NOMO-1 (cell line): ENCODE measurements at regions not wholly inside any gene's neighbourhood (a gene's known extent, or its start where the extent isn't known, plus 50 kb on each side); places are given as distances from the start of the nearest gene placed in this dataset.
A peak's percentile ranks its signal among the peaks of the same experiment; 100 is the strongest.
"Not testable (repeated sequence)": the region's sequence is repeated elsewhere in the genome, so short reads cannot be mapped to it uniquely, and the experiment has no call there.

Experiments used
- DNase-seq, 2 experiments: peaks; one replicate each; lab custom pipeline; 2025; ENCODE audit not compliant: unreplicated experiment in 2 of 2; lab: John Stamatoyannopoulos, UW

DNA sequence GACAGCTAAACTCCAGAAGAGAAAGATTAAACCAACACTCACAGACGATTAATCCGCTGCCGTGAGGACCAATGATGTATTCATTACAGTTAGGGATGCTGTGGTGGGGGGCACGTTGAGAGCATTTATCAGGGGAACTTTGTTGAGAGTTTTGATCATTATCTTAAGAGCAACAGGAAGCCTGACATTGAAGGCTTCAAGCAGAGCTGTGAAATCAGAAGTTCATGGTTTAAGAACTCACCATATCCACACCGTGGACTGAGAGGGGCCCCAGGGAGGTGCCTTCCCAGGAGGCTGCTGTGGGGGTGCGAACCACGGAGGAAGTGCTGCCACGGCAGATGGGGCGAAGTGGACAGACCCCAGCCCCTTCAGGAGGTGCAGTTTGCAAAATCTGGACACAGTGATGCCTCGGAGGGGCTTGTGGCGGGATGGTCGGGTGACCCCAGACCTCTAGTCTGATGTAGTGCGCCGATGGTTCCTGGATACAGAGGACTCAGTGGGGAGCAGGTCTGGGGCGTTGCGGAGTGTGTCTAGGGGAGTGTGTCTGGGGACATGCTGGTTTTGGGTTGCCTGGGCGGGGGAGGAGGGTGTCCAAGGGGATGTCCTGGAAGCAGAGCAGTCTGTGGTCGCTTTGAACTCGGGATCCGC, 73.0 kb downstream of the DIO3 start:
- DNase-seq, result no peak

DNA sequence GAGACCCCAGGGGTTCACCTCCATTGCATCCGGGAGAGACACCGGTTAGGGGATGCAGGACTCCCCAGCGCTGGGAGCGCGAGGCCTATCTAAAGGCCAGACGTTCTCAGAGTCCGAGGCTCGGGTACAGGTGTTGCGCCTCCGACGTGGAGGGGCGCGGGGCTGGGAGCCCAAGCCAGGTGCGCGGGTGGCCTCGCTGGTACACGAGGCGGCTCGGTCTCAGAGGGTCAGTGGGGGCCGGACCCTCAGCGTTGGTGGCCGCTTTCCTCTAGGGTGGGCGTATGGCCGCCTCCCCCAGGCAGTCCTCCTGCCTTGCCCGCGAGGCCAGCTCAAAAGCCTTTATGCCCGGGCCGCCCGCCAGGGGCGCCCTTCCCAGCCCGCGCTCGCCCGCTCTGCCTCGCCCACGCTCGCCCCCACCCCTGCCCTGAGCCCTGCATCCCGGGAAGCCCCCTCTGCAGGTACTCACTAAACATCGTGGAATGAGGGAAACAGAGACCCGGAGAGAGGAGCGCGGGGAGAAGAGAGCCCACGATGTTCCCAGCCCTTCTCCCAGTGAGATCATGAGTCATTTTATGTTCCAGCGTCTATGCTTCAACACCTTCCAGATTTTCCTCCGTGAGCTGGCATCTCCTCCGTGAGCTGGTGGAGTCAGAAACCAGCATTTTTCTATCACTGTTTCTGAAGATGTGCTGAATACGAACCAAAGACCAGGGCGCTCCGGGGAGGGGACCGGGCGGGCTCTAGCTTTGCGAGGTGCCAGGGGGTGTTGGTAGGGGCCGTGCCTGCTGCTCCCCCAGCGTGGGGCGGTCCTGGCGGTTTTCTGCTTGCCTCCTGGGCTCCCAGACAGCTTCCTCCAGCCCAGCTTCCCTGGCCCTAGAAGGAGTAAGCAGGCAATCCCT, 73.8 kb downstream of the DIO3 start:
- DNase-seq, result no peak

DNA sequence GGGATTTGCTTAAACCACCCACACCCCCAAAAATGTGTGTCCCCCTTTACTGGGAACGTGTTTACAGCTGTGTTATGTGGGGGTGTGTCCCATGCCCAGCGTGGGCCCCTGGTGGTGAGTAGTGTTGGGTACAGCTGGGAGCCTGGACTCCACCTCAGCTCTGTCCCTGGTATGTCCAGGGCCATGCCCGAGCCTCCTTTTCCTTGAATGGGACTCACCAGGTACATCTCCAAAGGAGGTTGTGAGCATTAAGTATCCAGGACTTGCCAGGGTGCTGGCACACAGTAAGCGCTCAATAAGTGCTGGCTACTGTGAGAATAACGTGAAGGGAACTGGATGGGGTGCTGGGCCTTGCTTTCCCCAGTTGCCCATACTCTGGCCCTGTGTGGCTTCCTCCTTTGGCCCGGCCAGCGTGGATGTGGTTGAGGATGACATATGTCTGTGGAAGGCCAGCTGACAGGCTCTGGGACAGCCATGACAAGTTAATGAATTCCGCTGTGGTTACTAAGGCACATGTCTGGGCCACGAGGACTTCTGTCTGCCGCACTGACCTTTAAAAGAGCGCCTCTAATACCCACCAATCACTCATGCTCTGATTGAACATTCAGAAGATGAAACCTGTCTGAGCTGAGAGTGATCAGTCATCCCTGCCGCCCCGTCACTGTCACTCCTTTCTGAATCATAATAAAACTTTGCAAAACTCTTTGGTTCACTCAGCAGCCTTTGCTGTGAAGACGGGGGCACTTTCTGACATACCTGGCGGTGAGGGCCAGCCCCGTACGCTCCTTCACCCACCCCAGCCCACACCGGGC, 74.7 kb downstream of the DIO3 start:
- no peak for DNase-seq

DNA sequence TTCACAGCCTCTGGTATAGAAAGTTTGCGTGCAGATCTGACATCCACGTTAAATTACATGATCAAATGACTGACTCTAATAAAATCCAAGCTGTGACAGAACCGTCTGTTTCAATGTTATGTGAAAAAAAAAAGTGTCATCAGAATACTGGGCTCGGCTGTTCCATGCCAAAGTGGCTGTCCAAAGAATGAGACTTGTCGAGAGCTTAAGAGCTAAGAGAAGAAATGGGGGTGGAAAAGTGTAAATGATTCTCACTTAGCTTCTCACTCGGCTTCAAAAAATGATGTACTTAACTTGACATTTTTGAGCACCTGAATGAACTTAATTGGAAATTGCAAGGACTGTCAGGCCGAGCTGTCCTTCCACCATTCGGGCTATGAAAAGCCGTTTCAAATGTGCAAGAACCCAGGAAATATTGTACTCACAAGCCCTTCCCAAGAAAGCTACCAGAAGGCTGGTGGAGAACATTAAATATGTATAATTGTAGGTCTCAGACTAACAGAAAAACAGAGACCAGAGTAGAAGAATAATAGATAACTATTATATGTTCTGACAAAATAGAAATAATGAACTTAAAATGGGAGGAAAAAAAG, 78.0 kb downstream of the DIO3 start:
- no peak for DNase-seq

DNA sequence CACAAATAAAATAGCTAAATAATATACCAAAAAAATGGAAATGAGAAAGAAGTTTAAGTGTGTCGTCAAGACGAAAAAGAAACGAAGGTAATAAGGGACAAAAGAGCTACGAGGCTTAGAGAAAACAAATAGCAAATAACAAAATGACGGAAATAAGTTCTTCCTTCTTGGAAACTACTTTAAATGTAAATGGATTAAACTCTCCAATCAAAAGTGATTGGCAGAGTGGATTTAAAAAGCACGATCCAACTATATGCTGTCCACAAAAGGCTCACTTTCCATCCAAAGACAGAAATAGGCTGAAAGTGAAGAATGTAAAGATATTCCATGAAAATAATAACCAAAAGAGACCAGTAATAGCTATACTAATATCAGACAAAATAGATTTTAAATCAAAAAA, 82.4 kb downstream of the DIO3 start:
- DNase-seq, result no peak

DNA sequence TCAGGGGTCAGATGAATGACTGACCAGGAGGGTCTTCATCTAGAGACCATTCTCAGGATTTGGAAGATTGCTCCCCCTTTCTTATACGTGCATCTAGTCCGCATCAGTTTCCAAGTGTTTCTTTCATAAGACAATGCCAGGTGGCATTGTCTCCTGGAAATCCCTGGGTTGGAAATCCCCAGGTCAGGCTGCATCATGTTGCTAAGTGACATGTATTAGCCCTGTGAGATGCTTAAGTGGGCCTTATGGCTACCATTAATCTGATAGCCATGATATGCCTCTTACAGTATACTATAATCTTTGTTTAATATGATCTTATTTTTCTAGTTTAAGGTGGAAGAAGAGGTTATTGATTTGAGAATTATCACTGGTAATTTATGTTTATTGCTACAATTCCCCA, 92.8 kb downstream of the DIO3 start:
- no peak for DNase-seq

DNA sequence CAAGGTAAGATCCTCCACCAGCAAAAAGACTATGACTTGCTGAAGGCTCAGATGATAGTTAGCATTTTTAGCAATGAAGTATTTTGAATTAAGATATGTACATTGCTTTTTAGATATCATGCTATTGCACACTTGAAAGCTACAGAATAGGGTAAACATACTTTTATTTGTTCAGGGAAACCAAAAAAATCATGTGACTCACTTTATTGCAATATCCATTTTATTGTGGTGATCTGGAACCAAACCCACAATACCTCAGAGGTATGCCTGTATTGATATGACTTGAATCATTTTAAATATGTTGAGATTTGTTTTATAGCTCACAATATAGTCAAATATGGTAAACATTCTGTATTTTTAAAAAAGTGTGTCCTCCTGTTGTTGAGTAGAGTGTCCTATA, 96.1 kb downstream of the DIO3 start:
- no peak for DNase-seq

DNA sequence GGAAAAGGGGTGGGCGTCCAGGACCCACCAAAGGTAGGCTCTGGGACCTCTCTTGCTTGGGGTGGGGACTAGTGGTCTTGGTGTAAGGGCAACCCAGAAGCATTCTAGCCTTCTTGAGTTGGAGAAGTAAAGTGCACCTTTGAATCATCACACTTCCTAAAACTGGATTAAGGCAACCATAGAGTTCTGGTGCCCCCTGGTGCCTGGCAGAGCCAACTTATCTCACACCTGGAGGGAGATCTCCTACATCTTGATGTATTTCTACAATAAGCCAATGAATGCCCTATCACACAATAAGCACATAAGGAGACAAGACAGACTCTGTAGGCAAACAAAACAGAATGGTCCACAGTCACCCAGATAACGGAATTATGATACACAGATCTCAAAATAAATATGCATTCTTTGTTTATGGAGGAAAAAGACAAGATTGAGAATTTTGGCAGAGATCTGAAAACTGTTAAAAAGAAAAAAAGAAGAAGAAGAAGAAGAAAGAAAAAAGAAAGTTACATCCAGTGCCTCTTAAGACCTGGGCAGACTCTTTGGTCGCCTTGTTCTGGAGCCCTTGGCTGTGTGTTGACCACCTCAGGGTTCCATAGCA, 95.9 kb upstream of the PPP2R5C start:
- DNase-seq, result peak; percentile 28 to 68

DNA sequence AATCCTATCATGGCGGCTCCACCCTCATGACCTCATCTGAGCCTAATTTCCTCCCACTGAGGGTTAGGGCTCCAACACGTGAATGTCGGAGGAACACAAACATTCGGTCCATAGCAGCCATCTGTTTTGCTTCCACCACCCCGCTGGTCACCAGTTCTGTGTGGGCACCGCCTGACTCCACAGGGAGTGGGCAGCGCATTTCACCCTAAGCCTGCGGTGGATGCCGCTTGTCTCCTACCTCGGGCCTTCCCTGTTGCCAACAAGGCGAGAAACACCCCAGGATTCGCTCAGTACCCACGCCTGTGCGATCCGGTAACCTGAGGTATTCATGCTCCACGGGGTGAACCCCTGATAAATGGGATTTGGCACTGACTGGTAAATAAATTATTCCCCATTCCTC, 95.2 kb upstream of the PPP2R5C start:
- no peak for DNase-seq

DNA sequence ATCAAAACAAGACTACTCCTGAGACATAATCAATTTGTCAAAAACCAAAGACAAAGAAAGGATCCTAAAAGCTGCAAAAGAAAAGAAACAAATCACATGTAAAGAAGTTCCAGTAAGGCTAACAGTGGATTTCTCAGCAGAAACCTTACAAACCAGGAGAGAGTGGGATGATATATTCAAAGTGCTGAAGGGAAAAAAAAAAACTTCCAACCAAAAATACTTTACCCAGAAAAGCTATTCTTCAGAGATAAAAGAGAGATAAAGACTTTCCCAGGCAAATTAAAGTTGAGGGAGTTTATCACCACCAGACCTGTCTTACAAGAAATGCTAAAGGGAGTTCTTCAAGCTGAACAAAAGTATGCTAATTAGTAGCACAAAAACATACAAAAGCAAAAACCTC, 91.9 kb upstream of the PPP2R5C start:
- no peak for DNase-seq

DNA sequence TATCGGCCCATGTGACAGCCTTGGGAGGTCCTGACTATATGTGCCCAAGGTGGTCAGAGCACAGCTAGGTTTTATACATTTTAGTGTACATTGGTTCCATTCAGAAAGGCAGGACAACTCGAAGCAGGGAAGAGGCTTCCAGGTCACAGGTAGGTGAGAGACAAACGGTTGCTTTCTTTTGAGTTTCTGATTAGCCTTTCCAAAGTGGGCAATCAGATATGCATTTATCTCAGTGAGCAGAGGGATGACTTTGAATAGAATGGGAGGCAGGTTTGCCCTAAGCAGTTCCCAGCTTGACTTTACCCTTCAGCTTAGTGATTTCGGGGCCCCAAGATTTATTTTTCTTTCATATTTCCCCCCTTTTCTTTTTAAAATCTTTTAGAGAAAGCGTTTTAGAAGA, 87.6 kb upstream of the PPP2R5C start:
- no peak for DNase-seq

DNA sequence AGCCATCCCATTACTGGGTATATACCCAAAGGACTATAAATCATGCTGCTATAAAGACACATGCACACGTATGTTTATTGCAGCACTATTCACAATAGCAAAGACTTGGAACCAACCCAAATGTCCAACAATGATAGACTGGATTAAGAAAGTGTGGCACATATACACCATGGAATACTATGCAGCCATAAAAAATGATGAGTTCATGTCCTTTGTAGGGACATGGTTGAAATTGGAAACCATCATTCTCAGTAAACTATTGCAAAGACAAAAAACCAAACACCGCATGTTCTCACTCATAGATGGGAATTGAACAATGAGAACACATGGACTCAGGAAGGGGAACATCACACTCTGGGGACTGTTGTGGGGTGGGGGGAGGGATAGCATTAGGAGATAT, 85.7 kb upstream of the PPP2R5C start:
- DNase-seq, result not testable (repeated sequence)

DNA sequence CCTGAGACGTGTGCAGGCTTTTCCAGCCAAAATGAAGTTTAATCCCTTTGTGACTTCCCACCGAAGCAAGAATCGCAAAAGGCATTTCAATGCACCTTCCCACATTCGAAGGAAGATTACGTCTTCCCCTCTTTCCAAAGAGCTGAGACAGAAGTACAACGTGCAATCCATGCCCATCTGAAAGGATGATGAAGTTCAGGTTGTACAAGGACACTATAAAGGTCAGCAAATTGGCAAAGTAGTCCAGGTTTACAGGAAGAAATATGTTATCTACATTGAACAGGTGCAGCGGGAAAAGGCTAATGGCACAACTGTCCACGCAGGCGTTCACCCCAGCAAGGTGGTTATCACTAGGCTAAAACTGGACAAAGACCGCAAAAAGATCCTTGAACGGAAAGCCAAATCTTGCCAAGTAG, 83.6 kb upstream of the PPP2R5C start:
- DNase-seq, result not testable (repeated sequence)

DNA sequence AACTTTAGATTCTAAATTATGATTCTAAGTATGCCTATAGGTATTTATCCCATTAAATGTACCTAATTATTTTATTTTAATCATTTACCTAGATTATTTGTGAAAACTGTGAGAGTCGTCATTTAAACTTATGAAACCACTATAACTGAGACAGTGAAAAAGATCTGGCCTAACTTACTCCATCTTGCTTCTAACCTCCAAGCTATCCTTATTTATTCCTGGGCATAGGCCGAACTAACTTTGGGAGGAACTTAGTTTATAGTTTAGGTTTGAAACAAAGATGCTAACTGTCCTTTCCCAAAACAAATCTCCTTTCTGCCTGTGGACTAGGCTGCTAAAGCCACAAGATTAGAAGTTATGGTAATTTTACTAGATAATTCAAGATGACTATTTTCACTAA, 79.7 kb upstream of the PPP2R5C start:
- no peak for DNase-seq

DNA sequence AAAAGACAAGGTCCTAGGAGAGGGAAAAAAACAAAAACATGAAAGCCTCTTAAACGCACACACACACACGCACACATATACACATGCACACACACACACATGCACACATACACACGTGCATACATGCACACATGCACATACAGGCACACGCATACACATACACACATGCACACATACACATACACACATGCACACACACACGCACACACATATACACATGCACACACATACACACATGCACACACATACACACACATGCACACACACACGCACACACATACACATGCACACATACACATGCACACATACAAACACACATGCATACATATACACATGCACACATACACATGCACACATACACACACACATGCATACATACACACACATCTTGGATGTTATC, 78.1 kb upstream of the PPP2R5C start:
- DNase-seq, result no peak

DNA sequence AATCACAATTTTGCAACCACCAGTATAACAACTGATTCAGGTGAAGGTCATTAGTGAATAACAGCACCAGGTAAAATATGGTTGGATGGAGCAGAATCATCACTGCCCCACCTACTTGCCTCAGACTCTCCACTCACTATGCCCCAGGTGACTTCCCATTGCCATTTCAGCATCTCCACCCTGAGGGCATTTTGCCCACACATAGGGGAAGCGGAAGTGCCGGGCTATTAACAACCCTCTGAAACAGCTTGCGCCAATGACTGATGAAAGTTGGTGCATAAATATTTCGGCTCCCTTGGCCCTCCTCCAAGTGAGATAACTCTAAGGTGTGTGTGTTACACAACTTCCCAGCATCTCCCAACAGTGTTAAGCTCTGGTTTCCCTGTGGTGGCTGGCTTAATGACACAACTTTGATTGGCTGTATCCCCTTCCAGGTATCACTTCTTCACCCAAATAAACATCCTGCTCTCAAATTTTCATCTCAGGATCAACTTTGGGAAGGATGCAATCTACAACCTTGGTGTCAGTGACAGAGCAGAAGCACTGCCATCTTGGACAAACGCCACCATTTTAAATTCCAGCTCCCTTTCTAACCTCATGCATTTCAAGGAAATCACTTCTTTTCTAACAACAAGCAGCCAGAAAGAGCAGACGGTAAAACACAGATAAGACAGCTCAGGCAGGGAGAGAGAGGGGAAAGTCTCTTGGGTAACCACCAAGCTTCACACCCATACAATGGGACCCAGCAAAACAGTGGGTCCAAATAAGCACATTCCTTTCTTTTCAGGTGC, 73.6 kb upstream of the PPP2R5C start:
- peak; percentile 52 to 61 for DNase-seq

DNA sequence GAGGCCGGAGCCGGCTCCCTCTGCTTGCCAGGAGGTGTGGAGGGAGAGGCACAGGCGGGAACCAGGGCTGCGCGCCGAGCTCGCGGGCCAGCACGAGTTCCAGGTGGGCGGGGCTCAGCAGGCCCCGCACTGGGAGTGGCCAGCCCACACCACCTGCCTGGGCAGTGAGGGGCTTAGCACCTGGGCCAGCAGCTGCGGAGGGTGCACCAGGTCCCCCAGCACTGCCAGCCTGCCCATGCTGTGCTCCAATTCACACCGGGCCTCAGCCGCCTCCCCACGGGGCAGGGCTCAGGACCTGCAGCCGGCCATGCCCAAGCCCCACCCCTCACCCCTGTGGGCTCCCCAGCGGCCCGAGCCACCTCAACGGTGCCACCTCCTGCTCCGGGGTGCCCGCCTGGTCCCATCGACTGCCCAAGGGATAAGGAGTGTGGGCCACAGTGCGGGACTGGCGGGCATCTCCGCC, 72.4 kb upstream of the PPP2R5C start:
- no peak for DNase-seq

DNA sequence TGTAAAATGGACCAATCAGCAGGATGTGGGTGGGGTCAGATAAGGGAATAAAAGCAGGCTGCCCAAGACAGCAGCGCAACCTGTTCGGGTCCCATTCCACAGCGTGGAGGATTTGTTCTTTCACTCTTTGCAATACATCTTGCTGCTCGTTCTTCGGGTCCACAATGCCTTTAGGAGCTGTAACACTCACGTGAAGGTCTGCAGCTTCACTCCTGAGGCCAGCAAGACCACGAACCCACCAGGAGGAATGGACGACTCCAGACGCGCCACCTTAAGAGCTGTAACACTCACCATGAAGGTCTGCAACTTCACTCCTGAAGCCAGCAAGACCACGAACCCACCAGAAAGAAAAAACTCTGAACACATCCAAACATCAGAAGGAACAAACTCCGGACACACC, 71.5 kb upstream of the PPP2R5C start:
- not testable (repeated sequence) for DNase-seq

DNA sequence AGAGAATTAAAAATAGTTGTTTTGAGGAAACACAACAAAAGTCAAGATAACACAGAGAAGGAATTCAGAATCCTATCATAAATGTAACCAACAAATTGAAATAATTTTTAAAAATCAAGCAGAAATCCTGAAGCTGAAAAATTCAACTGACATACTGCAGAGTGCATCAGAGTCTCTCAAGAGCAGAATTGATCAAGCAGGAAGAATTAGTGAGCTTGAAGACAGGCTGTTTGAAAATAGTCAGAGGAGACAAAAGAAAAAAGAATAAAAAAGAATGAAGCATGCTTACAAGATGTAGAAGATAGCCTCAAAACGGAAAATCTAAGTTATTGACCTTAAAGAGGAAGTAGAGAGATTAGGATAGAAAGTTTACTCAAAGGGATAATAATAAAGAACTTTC, 65.8 kb upstream of the PPP2R5C start:
- no peak for DNase-seq

DNA sequence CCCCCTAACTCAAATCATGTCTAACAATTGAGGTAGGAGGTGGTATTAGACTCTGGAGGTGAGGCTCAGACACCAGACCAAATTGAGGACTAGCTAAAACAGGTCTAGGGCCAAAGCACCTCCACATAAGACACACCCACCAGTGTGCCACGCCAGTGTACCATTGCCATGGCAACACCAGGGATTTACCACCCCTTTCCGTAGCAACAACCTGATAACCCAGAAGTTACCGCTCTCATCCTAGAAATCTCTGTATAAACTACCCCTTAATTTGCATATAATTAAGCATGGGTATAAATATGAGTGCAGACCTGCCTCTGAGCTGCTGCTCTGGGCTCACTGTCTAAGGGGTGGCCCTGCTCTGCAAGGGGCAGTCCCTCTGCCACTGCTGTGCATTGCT, 57.4 kb upstream of the PPP2R5C start:
- DNase-seq, result no peak
